HL-60 (cell line): ENCODE measurements at regions not wholly inside any gene's neighbourhood (a gene's known extent, or its start where the extent isn't known, plus 50 kb on each side); places are given as distances from the start of the nearest gene placed in this dataset.

ENCODE experiments used
- POLR2AphosphoS5 ChIP-seq: IDR thresholded peaks from 2 replicates; pipeline ENCODE4 v1.6.1; 2012; ENCODE audit warnings: low read depth
- TF ChIP-seq, protein P1 (sequence below): IDR thresholded peaks from one replicate; pipeline ENCODE4 v1.5.1; 2011; ENCODE audit warnings: low read length, control low read depth, inconsistent platforms; ENCODE audit not compliant: insufficient read depth

DNA sequence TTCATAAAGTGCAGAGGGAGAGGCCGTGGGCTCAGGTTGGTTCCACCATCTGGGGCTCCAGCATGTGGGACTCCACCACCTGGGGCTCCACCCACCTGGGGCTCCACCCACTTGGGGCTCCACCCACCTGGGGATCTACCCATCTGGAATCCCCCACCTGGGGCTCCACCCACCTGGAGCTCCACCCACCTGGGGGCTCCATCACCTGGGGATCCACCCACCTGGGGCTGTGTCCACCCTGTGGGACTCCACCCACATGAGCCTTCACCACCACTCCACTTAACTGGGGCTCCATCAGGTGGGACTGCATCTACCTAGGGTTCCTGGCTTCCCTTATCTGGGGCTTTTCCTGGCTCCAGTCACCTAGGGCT is 226.0 kb upstream of the CDYL start:
- TF ChIP-seq, protein P1, sequence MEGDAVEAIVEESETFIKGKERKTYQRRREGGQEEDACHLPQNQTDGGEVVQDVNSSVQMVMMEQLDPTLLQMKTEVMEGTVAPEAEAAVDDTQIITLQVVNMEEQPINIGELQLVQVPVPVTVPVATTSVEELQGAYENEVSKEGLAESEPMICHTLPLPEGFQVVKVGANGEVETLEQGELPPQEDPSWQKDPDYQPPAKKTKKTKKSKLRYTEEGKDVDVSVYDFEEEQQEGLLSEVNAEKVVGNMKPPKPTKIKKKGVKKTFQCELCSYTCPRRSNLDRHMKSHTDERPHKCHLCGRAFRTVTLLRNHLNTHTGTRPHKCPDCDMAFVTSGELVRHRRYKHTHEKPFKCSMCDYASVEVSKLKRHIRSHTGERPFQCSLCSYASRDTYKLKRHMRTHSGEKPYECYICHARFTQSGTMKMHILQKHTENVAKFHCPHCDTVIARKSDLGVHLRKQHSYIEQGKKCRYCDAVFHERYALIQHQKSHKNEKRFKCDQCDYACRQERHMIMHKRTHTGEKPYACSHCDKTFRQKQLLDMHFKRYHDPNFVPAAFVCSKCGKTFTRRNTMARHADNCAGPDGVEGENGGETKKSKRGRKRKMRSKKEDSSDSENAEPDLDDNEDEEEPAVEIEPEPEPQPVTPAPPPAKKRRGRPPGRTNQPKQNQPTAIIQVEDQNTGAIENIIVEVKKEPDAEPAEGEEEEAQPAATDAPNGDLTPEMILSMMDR: no peak
- no peak for TF ChIP-seq POLR2AphosphoS5
